Stimulated activated CD4-positive, alpha-beta T cell treated with anti-CD3 and anti-CD28 coated beads, Interleukin-12 subunit alpha, Interleukin-12 subunit beta, amount 100 ng/mL, for 4 hours (primary cell): ENCODE measurements at regions not wholly inside any gene's neighbourhood (a gene's known extent, or its start where the extent isn't known, plus 50 kb on each side); places are given as distances from the start of the nearest gene placed in this dataset.
"Not testable (repeated sequence)": the region's sequence is repeated elsewhere in the genome, so short reads cannot be mapped to it uniquely, and the experiment has no call there.

Source experiments
- DNase-seq: peaks from one replicate; pipeline ENCODE4 v3.0.0-alpha.2; 2020

- no peak for DNase-seq
These were observed 51.0 kb downstream of the FHIP2A start for GRCh38 chr10:114872519-114873087.

DNA sequence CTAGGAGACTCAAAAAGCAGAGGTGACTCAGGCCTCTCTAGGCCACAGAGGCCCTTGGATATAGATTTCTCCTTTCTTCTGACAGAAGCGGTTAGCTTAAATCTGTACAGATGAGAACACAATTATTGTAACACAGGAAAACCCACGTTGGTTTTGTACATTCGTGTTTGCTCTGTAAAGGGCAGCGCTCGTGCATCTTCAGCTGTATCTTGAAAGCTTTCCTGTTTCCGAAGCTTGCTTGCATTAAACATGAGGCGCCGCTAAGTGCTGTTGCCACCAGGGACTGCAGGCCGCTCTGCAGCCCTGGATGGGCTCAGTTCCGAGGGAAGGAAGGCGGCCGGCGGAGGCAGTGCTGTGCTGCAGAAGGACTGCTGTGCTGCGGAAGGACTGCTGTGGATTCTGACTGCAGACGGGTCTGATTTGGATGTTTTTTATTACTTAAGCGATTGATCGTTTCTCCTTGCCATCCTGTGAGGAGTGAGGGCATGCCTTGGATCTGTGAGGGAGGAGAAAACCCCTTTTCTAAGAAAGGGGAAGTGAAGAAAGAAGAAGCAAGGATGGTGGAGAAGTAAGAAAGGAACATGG is 53.3 kb downstream of the FHIP2A start:
- no peak for DNase-seq

- DNase-seq = not testable (repeated sequence)
These were observed 54.1 kb downstream of the FHIP2A start for GRCh38 chr10:114875590-114876081.

DNA sequence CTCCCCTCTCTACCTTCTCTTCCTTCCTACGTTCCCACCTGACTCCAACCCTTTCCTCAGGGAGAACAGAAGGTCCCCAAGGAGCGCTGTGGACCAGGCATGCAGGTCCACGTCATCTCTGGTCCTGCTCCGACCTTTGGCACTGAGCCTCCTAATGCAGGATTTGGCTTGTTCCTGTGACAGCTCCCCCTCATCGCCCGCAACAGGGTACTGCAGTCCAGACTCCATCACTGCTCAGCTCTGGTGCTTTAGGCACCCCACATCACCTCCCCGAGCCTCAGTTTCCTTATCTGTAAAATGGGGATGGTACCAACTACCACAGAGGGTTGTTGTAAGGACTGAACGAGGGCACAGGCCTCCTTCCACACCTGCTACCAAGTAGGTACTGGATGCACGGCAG is 54.6 kb downstream of the FHIP2A start:
- no peak for DNase-seq

- peak; percentile 17 for DNase-seq
These were observed 55.2 kb downstream of the FHIP2A start for GRCh38 chr10:114876602-114877300.

- no peak for DNase-seq
These were observed 55.7 kb downstream of the FHIP2A start for GRCh38 chr10:114877301-114877644.

GRCh38 chr10:114879093-114879492 is 57.5 kb downstream of the FHIP2A start:
- no peak for DNase-seq

DNA sequence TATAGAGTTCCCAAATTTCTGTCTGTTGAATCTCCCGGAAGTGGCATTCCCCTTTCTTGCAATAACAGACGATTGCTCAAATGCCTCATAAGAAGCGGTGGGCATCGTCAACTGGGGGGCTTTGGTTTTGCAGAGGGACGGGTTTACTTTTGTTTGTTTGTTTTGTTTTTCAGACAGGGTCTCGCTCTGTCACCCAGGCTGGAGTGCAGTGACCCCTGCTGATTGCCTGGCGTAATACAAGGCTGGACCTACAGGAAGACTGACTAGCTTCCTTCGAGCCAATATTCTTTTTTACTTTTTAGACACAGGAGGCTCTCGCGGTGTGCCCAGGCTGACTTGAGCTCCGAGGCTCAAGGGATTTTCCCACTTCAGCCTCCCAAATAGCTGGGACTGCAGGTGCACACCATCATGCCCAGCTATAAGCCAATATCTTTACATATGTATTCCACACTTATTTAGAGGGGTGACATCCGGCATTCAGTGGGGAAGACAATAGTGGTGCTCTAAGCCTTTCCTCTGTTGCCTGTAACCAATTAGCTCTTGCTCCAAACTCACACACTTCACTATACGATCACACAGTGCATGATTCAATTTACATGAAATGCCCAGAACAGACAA is 58.1 kb downstream of the FHIP2A start:
- DNase-seq = peak; percentile 18

GRCh38 chr10:114881417-114881816 is 56.6 kb upstream of the TRUB1 start:
- DNase-seq = no peak

- DNase-seq = no peak
These were observed 56.1 kb upstream of the TRUB1 start for GRCh38 chr10:114881901-114882300.

- no peak for DNase-seq
These were observed 52.6 kb upstream of the TRUB1 start for GRCh38 chr10:114885443-114885842.
